Right renal cortex interstitium (tissue), 3 donors: ENCODE measurements at regions not wholly inside any gene's neighbourhood (a gene's known extent, or its start where the extent isn't known, plus 50 kb on each side); places are given as distances from the start of the nearest gene placed in this dataset.

Experiments used
- DNase-seq, 3 donors: peaks; one replicate each; pipeline ENCODE4 v3.0.0-alpha.2; 2013; ENCODE audit warnings: low read depth in 3 of 3, low spot score in 2 of 3

GRCh38 chr4:179472164-179472563, 2029.9 kb upstream of the AGA start:
- DNase-seq: no peak

GRCh38 chr4:179478608-179479007, 2036.4 kb upstream of the AGA start:
- no peak for DNase-seq

GRCh38 chr4:179485781-179486180, 2043.5 kb upstream of the AGA start:
- no peak for DNase-seq

- DNase-seq: no peak
Measured at GRCh38 chr4:179486570-179487335, 2044.5 kb upstream of the AGA start.

GRCh38 chr4:179492260-179493080, 2050.2 kb upstream of the AGA start:
- no peak for DNase-seq

GRCh38 chr4:179503976-179504375, 2061.7 kb upstream of the AGA start:
- DNase-seq: no peak

- no peak for DNase-seq
Measured at GRCh38 chr4:179509489-179509888, 2067.3 kb upstream of the AGA start.

GRCh38 chr4:179521952-179522351, 2079.7 kb upstream of the AGA start:
- no peak for DNase-seq

- DNase-seq: no peak
Measured at GRCh38 chr4:179530958-179531357, 2088.7 kb upstream of the AGA start.

GRCh38 chr4:179536694-179537093, 2094.5 kb upstream of the AGA start:
- no peak for DNase-seq

GRCh38 chr4:179539641-179540040, 2097.4 kb upstream of the AGA start:
- DNase-seq: no peak

- DNase-seq: no peak
Measured at GRCh38 chr4:179543771-179544170, 2101.5 kb upstream of the AGA start.

- DNase-seq: no peak
Measured at GRCh38 chr4:179544496-179544895, 2102.3 kb upstream of the AGA start.

- no peak for DNase-seq
Measured at GRCh38 chr4:179552131-179552530, 2109.9 kb upstream of the AGA start.

- DNase-seq: no peak
Measured at GRCh38 chr4:179563741-179564140, 2121.5 kb upstream of the AGA start.

- DNase-seq: no peak
Measured at GRCh38 chr4:179569549-179569948, 2127.3 kb upstream of the AGA start.

GRCh38 chr4:179582164-179582905, 2140.1 kb upstream of the AGA start:
- DNase-seq: no peak

- DNase-seq: no peak
Measured at GRCh38 chr4:179583221-179583620, 2141.0 kb upstream of the AGA start.

GRCh38 chr4:179584101-179584500, 2141.9 kb upstream of the AGA start:
- DNase-seq: no peak

GRCh38 chr4:179585761-179586160, 2143.5 kb upstream of the AGA start:
- no peak for DNase-seq

- no peak for DNase-seq
Measured at GRCh38 chr4:179586460-179586859, 2144.2 kb upstream of the AGA start.
